ENCODE measurements at regions not wholly inside any gene's neighbourhood (a gene's known extent, or its start where the extent isn't known, plus 50 kb on each side); places are given as distances from the start of the nearest gene placed in this dataset.

DNA sequence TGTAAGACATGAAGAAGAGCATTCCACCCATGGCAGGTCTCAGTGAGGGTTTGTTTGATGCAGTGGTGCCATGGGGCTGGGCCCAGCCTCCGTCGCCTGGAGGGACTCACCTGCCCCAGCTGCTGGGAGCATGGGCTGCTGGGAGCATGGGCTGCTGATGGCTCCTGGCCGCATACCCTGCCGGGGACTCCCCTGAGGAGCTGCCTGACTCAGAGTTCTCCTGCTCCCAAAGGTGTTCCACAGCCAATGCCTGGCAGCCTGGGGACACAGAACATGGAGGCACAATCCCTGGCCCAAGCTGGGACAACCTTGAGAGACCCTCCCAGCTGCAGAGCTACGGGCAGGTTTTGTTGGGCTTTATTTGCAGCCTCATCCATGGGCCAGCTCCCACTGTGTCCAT is 108.4 kb downstream of the COPS8 start:
- TF ChIP-seq REST (IDR thresholded peaks at IDR 0.05; ENCODE audit: insufficient replicate concordance, low read depth) (no peak), GABPA (IDR thresholded peaks at IDR 0.05; ENCODE audit: low read depth) (no peak), POLR2AphosphoS5 (IDR thresholded peaks at IDR 0.05; ENCODE audit: low read depth) (no peak)
- TF ChIP-seq, protein P1, sequence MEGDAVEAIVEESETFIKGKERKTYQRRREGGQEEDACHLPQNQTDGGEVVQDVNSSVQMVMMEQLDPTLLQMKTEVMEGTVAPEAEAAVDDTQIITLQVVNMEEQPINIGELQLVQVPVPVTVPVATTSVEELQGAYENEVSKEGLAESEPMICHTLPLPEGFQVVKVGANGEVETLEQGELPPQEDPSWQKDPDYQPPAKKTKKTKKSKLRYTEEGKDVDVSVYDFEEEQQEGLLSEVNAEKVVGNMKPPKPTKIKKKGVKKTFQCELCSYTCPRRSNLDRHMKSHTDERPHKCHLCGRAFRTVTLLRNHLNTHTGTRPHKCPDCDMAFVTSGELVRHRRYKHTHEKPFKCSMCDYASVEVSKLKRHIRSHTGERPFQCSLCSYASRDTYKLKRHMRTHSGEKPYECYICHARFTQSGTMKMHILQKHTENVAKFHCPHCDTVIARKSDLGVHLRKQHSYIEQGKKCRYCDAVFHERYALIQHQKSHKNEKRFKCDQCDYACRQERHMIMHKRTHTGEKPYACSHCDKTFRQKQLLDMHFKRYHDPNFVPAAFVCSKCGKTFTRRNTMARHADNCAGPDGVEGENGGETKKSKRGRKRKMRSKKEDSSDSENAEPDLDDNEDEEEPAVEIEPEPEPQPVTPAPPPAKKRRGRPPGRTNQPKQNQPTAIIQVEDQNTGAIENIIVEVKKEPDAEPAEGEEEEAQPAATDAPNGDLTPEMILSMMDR (IDR thresholded peaks at IDR 0.05; ENCODE audit: insufficient read depth, low read length) = no peak
